HG03103 (cell line): ENCODE measurements at regions not wholly inside any gene's neighbourhood (a gene's known extent, or its start where the extent isn't known, plus 50 kb on each side); places are given as distances from the start of the nearest gene placed in this dataset.
"Not testable (repeated sequence)": the region's sequence is repeated elsewhere in the genome, so short reads cannot be mapped to it uniquely, and the experiment has no call there.

Source experiments
- ATAC-seq: cut with Tn5 transposase; IDR thresholded peaks from one replicate; pipeline ENCODE4 v1.9.1; 2021; ENCODE audit warnings: low read depth; ENCODE audit not compliant: unreplicated experiment

- ATAC-seq = not testable (repeated sequence)
These were observed 307.3 kb upstream of the KAZN start for GRCh38 chr1:14291182-14291581.

GRCh38 chr1:14292520-14292919 lies 306.0 kb upstream of the KAZN start:
- no peak for ATAC-seq

DNA sequence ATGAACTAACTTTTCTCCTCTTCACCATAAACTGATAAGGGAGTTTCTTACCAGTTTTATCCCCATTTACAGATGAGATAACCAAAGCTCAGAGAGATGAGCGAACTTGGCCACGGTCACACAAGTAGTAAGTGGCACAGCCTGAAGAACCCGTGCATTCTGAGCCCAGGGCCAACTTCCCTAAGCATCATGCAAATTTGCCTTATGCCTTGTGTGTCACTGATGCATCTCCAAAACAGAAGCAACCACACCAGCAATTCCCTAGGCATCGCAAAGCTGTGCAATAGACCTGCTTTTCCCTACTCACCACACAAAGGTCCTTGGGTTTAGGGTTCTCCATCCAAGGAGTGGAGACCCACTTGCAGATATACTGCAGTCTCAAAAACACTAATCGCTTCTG lies 304.5 kb upstream of the KAZN start:
- ATAC-seq = no peak

DNA sequence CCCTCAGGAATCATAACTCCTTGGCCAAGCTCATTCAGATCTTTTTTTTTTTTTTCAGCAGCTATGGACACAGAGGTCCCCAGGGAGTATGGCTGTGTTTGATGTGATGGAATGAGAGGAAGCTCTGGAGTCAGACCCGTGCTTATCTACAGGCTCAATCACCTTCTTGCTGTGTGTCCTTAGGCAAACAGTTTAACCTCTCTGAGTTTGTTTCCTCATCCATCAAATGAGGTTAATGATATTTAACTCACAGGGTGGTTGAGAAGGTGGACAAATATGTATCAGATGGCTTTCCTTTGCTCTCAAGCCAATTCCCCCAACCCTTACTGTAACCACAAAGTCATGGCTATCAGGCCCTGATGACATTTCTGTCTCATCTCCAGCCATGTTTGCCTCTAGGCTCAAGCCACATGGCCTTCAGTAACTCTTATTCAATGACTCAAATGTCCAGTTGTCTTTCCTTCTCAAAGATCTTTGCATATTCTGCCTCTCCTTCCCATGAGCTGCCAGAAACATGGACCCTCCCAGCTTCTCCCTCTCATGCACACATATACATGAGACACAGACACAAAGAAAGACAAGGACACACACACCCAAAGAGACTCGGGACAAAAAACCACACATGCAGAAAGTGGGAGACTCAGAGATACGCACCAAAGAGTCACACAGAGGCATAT lies 303.5 kb upstream of the KAZN start:
- ATAC-seq = no peak

DNA sequence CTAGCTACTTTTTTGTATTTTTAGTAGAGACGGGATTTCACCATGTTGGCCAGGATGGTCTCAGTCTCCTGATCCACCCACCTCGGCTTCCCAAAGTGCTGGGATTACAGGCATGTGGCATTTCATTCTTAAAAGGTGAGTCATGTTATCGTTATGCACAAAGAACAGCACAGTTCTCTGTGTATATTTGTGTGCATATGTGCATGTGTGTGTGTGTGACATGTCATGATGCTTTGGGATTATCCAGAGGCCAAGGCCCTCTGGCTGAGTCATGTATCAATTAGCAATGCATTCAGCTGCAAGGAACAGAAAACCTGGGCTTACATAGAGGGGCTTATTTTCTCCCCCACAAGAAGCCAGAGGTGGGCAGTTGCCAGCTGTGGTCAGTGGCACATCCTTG lies 301.7 kb upstream of the KAZN start:
- no peak for ATAC-seq

DNA sequence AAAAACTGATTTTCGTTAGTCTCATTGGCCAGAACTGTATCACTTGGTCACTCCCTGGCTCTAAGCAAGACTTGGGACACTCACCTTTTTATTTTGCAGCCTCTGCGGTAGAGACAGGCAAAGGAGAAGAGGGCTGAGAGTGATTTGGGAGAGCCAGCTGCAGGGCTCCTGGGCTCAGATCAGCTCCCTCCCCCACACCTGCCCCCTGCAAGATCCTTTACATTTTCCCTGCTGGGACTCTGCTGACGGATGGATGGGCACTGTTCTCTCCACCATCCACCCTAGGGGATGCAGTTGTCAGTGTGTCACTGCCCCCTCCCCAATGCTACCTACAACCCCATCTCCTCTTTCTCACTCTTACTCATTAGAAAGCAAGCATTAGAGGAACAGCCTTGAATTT lies 301.1 kb upstream of the KAZN start:
- no peak for ATAC-seq

DNA sequence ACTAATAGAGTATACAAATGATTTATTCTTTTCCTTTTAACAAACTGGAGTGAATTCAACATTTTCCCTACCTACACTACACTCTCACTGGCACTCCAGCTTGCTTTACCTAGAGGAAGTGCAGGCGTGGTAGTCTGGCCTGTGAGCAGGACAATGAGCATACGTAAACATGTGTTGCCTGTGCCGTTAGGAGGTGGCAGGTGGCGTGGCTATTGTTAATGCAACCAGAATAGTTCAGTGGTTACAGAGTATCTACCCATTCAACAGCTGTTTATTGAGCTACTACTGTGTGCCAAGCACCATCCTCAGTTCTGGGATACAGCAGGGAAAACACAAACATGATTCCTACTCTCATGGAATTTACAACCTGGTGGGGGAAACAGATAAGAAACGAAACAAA lies 299.7 kb upstream of the KAZN start:
- no peak for ATAC-seq

GRCh38 chr1:14300991-14301703 lies 297.3 kb upstream of the KAZN start:
- ATAC-seq = no peak

GRCh38 chr1:14301704-14302024 lies 296.8 kb upstream of the KAZN start:
- no peak for ATAC-seq

DNA sequence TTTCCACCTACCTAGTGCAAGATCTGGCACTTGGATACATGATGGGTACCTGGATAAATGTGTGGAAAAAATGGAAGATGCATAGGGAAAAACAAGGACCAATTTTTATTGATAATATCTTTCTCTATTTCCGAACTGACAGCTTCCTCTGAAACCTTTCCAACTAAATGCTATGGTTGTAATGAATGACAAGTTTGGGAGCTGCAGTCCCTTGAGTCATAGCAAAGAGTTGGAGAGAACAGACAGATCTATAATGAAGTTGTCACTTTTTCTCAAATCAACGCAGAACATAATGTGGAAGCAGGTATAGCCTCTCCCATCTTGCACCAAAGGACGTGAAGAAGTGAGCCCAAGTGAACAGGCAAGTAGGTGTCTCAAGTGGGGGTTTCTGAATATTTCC lies 296.5 kb upstream of the KAZN start:
- ATAC-seq = no peak

DNA sequence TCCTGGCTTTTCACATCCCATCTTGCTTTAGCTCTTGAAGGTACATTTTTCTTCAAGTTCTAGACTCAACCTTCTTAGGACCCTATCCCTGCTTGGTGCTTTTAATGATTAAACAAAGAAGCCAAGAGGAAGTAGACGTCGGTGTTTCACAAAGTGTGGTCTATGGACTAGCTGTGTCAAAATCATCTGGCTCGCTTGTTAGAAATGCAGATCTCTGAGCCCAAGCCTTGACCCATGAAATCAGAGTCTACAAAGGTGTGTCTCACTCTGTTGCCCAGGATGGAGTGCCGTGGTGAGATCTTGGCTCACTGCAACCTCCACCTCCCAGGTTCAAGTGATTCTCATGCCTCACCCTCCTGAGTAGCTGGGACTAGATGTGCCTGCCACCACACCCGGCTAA lies 295.5 kb upstream of the KAZN start:
- no peak for ATAC-seq

GRCh38 chr1:14304381-14304865 lies 294.1 kb upstream of the KAZN start:
- ATAC-seq = no peak

DNA sequence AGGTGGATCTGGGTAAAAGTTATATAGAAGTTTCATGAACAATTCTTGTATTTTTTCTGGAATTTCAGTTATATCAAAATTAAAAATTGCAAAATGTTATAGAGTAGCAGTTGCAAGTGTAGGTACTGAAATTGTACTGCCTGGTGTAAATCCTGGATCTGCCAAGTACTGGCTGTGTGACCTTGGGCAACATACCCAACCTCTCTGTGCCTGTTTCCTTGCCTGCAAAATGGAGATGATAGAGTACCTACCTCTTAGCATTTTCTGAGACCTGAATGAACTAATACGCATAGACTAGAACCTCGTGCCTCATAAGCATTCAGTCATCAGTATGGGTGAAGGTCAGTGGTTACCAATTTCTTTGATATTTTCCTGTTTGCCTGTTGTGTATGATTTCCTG lies 290.0 kb upstream of the KAZN start:
- ATAC-seq = no peak

GRCh38 chr1:14309984-14310383 lies 288.5 kb upstream of the KAZN start:
- ATAC-seq = no peak

DNA sequence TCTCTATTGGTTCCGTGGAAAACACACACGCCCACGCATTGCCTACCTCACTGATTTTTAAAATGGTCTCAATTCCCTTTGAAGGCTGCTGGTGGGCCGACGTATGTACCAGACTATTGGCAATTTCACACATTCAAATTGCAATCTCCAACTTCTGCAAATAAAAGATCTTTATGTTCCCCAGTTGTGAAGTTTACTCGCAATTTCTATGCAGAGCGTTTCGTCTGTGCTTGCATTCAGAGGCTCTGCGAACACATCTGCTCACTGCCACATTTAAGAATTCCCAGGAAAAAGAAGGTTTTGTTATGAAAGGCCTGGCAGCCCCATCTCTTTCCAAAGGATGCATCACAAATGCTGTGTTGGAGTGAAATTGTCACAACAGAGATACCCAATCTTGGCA lies 288.0 kb upstream of the KAZN start:
- ATAC-seq = no peak

- no peak for ATAC-seq
These were observed 284.6 kb upstream of the KAZN start for GRCh38 chr1:14313731-14314431.

- ATAC-seq = no peak
These were observed 279.7 kb upstream of the KAZN start for GRCh38 chr1:14318830-14319229.

GRCh38 chr1:14320518-14320917 lies 278.0 kb upstream of the KAZN start:
- ATAC-seq = no peak

- ATAC-seq = no peak
These were observed 277.5 kb upstream of the KAZN start for GRCh38 chr1:14320986-14321385.

DNA sequence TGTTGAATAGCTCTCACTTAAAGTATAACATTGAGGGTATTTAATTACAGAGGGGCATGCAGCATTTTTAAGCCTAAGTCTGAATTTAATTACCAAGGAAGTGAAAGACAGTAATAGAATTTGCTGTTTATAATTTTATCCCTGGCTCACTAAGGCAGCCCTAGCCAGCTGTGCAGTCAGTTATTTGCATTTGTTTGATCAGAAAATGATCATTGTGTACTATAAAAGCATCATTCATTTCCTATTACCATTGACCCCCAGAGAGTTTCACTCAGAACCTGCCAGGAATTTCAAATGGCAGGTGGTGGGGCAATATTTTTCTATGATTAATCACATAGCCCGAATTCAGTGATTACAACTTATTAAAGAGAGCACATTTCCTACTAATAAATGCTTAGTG lies 277.1 kb upstream of the KAZN start:
- no peak for ATAC-seq

DNA sequence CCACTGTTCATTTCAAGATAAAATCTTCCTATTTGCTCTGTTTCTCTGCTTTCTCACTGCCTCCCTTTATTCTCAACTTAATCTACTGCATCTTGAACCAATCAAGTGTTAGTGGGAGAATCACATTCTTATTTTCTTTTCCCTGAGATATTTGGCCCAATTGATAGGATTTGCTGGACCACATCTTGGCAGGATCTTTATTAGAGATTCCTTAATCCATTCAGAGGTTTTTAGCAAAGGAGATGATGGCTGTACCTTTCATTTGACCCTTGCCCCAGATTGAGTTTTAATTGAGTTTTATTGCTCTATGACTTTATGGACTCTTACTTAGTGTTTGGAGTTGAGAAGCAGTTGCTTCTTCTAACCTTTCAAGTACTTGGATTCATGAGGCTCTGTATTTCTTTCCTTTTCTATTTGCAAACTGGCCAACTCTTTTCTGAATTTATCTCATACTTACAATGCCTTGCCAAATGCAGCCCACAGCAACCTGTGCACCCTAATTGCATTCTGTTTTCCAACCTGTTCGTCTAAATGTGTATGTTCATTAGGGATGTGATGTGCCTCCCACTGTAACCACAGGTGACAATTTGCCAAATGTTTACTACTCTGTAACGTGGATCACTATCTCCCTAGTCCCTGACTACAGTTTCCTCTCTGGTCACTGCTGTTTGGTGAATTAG lies 274.8 kb upstream of the KAZN start:
- no peak for ATAC-seq
